ENCODE measurements at regions not wholly inside any gene's neighbourhood (a gene's known extent, or its start where the extent isn't known, plus 50 kb on each side); places are given as distances from the start of the nearest gene placed in this dataset.

DNA sequence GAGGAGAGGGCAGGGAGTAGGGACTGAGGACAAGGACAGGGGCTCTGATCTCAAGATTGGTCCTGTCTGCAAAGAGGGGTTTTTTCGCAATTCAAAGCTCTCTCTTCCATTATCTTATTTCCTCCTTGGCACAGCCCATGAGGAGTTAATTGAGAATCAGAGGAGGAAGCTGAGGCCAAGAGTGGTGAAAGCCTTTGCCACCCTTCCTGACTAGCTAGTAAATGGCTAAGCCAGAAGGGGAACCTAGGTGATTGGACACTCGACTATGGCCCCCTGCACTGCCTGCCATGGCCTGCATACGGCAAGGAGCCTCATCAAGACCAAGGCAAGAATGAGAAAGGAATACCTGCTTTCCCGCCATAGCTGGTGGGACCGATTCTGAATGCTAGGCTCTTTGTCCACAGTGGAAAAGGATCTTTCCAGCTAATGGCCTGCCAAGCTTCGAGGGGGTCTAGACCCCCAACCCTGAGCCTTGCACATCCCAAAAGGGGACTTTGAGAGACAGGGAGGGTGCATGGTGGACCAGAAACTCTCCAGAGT lies 237.9 kb downstream of the HAUS1 start:
- H3K4me2 ChIP-seq (ENCODE audit: insufficient read depth, low read length) = no peak overlapping the region

DNA sequence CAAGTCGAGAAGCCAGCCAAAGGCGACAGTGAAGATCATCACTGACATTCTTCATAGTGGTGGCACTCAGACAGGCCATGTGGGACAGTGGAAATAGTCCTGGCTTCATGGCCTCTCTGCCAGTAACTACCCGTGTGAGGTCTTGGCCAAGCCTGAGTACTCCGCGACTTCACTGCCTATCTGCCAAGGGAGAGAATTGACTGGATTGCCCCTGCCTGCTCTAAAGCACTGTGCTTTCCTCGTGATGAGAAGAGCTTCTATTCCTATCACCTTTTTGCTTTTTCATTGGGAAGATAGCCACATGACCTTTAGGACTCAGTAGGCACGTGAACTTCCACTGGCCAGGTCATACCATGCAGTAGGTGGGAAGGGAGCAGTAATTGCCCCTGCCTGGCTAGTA lies 239.3 kb downstream of the HAUS1 start:
- ATAC-seq (ENCODE audit: insufficient read depth, low read depth) (peak; percentile 0; the same call in 1 of the 3 replicates), DNase-seq (peak; percentile 13)
- Histone ChIP-seq H3K27me3 (ENCODE audit: insufficient read depth, low read length, poor library complexity) (no peaks in the 10 kb centered on the region), H3K79me2 (ENCODE audit: insufficient read depth, low read length) (peaks cover 86% of the 10 kb centered on the region), H3K4me2 (ENCODE audit: insufficient read depth, low read length) (peak overlapping the region; percentile 54), H3K9me3 (ENCODE audit: insufficient read depth, low read length, severe bottlenecking) (no peaks in the 10 kb centered on the region), H3K4me1 (ENCODE audit: insufficient read depth, low read length) (peaks cover 50% of the 10 kb centered on the region), H4K20me1 (ENCODE audit: insufficient read depth, low read length) (peaks cover 65% of the 10 kb centered on the region), H2AFZ (ENCODE audit: low read depth, low read length) (no peak overlapping the region), H3K9ac (ENCODE audit: low read depth, low read length) (peak overlapping the region; percentile 10; the same call in 1 of the 2 replicates), H3K4me3 (ENCODE audit: low read depth in 1 of 2, low read length in 2 of 2) (peak overlapping the region in 1 of 2 experiments; percentile 3; a peak in 1 of 4 replicates), H3K36me3 (ENCODE audit: insufficient read depth, low read length) (peaks cover 6% of the 10 kb centered on the region; the same call in 1 of the 2 replicates), H3K27ac (ENCODE audit: low read length) (peak overlapping the region; percentile 81)
- no peak for TF ChIP-seq EZH2 (IDR thresholded peaks at IDR 0.05; ENCODE audit: borderline replicate concordance, low read depth, low read length, severe bottlenecking)
- TF ChIP-seq, protein P1, sequence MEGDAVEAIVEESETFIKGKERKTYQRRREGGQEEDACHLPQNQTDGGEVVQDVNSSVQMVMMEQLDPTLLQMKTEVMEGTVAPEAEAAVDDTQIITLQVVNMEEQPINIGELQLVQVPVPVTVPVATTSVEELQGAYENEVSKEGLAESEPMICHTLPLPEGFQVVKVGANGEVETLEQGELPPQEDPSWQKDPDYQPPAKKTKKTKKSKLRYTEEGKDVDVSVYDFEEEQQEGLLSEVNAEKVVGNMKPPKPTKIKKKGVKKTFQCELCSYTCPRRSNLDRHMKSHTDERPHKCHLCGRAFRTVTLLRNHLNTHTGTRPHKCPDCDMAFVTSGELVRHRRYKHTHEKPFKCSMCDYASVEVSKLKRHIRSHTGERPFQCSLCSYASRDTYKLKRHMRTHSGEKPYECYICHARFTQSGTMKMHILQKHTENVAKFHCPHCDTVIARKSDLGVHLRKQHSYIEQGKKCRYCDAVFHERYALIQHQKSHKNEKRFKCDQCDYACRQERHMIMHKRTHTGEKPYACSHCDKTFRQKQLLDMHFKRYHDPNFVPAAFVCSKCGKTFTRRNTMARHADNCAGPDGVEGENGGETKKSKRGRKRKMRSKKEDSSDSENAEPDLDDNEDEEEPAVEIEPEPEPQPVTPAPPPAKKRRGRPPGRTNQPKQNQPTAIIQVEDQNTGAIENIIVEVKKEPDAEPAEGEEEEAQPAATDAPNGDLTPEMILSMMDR (IDR thresholded peaks at IDR 0.05; ENCODE audit: borderline replicate concordance, extremely low read depth, low read length, poor library complexity, severe bottlenecking) = no peak

More for the DNA sequence above, 237.9 kb downstream of the HAUS1 start:
- TF ChIP-seq, protein P1 (IDR thresholded peaks at IDR 0.05; ENCODE audit: borderline replicate concordance, extremely low read depth, low read length, poor library complexity, severe bottlenecking) = no peak
- no peak for TF ChIP-seq EZH2 (IDR thresholded peaks at IDR 0.05; ENCODE audit: borderline replicate concordance, low read depth, low read length, severe bottlenecking)
- peak overlapping the region; percentile 47 for H3K27ac ChIP-seq (ENCODE audit: low read length)
- H3K9ac ChIP-seq (ENCODE audit: low read depth, low read length) = no peak overlapping the region
- H3K4me1 ChIP-seq (ENCODE audit: insufficient read depth, low read length) = peaks cover 63% of the 10 kb centered on the region
- ATAC-seq (ENCODE audit: insufficient read depth, low read depth) = no peak
- DNase-seq = no peak
- H3K36me3 ChIP-seq (ENCODE audit: insufficient read depth, low read length) = peaks cover 6% of the 10 kb centered on the region; the same call in 1 of the 2 replicates
- H4K20me1 ChIP-seq (ENCODE audit: insufficient read depth, low read length) = peaks cover 55% of the 10 kb centered on the region
- peaks cover 86% of the 10 kb centered on the region for H3K79me2 ChIP-seq (ENCODE audit: insufficient read depth, low read length)
- H2AFZ ChIP-seq (ENCODE audit: low read depth, low read length) = no peak overlapping the region
- H3K27me3 ChIP-seq (ENCODE audit: insufficient read depth, low read length, poor library complexity) = no peaks in the 10 kb centered on the region
- H3K4me3 ChIP-seq (ENCODE audit: low read depth in 1 of 2, low read length in 2 of 2) = no peak overlapping the region
- H3K9me3 ChIP-seq (ENCODE audit: insufficient read depth, low read length, severe bottlenecking) = no peaks in the 10 kb centered on the region

DNA sequence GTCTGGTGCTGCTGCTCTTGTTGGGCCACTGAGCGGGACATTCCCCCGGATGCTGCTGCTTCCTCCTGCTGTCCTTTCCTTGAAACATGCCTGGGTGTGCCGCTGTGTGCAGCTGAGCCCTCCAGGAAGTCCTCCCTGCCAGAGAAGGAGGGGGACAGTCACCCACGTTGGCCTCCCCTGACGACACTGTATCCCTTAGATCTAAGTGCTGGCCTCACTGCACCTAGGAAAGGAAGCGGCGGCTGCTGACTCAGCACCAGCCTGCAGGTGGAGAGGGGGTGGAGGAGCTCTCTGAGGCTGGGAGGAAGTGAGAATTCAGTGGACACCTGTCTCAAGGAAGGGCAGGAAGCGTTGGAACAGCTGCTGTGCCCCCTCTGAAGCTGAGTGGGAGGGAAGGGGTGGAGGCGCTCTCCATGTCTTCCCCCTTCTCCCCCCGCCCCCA lies 239.8 kb downstream of the HAUS1 start:
- peaks cover 85% of the 10 kb centered on the region for H3K79me2 ChIP-seq (ENCODE audit: insufficient read depth, low read length)
- peaks cover 65% of the 10 kb centered on the region for H4K20me1 ChIP-seq (ENCODE audit: insufficient read depth, low read length)
- peak overlapping the region; percentile 47 for H3K9ac ChIP-seq (ENCODE audit: low read depth, low read length)
- peaks cover 45% of the 10 kb centered on the region for H3K4me1 ChIP-seq (ENCODE audit: insufficient read depth, low read length)
- H3K36me3 ChIP-seq (ENCODE audit: insufficient read depth, low read length) = peaks cover 6% of the 10 kb centered on the region; the same call in 1 of the 2 replicates
- H3K27me3 ChIP-seq (ENCODE audit: insufficient read depth, low read length, poor library complexity) = no peaks in the 10 kb centered on the region
- TF ChIP-seq, protein P1 (IDR thresholded peaks at IDR 0.05; ENCODE audit: borderline replicate concordance, extremely low read depth, low read length, poor library complexity, severe bottlenecking) = peak; percentile 55
- TF ChIP-seq EZH2 (IDR thresholded peaks at IDR 0.05; ENCODE audit: borderline replicate concordance, low read depth, low read length, severe bottlenecking) = no peak
- peak overlapping the region; percentile 54 for H3K4me2 ChIP-seq (ENCODE audit: insufficient read depth, low read length)
- ATAC-seq (ENCODE audit: insufficient read depth, low read depth) = peak; percentile 95
- peak overlapping the region in 1 of 2 experiments; percentile 3; a peak in 1 of 4 replicates for H3K4me3 ChIP-seq (ENCODE audit: low read depth in 1 of 2, low read length in 2 of 2)
- no peaks in the 10 kb centered on the region for H3K9me3 ChIP-seq (ENCODE audit: insufficient read depth, low read length, severe bottlenecking)
- H3K27ac ChIP-seq (ENCODE audit: low read length) = peak overlapping the region; percentile 92
- DNase-seq = peak; percentile 95
- H2AFZ ChIP-seq (ENCODE audit: low read depth, low read length) = no peak overlapping the region

All from DND-41 (cell line).